ENCODE measurements at regions not wholly inside any gene's neighbourhood (a gene's known extent, or its start where the extent isn't known, plus 50 kb on each side); places are given as distances from the start of the nearest gene placed in this dataset.

GRCh38 chr12:89839444-89839843, 130.8 kb upstream of the ATP2B1 start:
- TF ChIP-seq POLR2AphosphoS5 (IDR thresholded peaks at IDR 0.05) (no peak), CTCF (IDR thresholded peaks at IDR 0.05) (no peak), EP300 (IDR thresholded peaks at IDR 0.05) (no peak), POLR2A (IDR thresholded peaks at IDR 0.05) (no peak)

Data from gastroesophageal sphincter (tissue), 3 donors.